Astrocyte (in vitro differentiated cells and primary cell): ENCODE measurements at regions not wholly inside any gene's neighbourhood (a gene's known extent, or its start where the extent isn't known, plus 50 kb on each side); places are given as distances from the start of the nearest gene placed in this dataset.

Source experiments
- DNase-seq: peaks from one replicate; pipeline ENCODE4 v3.0.0-alpha.2; 2010; ENCODE audit warnings: low read depth
- FAIRE-seq: peaks from 2 replicates; lab custom pipeline; 2011; peaks lifted over from hg19 to GRCh38; lab: Jason Lieb, UNC
- H2AFZ ChIP-seq: 2 replicates; pipeline ENCODE4 v1.6.0; 2012; ENCODE audit warnings: low read depth, low read length, inconsistent platforms
- H3K27ac ChIP-seq: 2 replicates; pipeline ENCODE4 v1.5.1; 2011; ENCODE audit warnings: low read depth, low read length, inconsistent platforms
- H3K27me3 ChIP-seq: 2 replicates; pipeline ENCODE4 v1.6.0; 2011; ENCODE audit warnings: low read length, inconsistent platforms; ENCODE audit not compliant: insufficient read depth
- H3K36me3 ChIP-seq: 2 replicates; pipeline ENCODE4 v1.5.1; 2011; ENCODE audit warnings: low read length, inconsistent platforms; ENCODE audit not compliant: insufficient read depth
- H3K4me1 ChIP-seq: 2 replicates; pipeline ENCODE4 v1.5.1; 2011; ENCODE audit warnings: low read length, inconsistent platforms; ENCODE audit not compliant: insufficient read depth
- H3K4me2 ChIP-seq: 2 replicates; pipeline ENCODE4 v1.6.0; 2012; ENCODE audit warnings: low read length, inconsistent platforms
- H3K4me3 ChIP-seq: 2 replicates; pipeline ENCODE4 v1.5.1; 2011; ENCODE audit warnings: low read depth, mild to moderate bottlenecking, low read length, inconsistent platforms; ENCODE audit not compliant: insufficient read depth
- H3K79me2 ChIP-seq: 2 replicates; pipeline ENCODE4 v1.6.0; 2012; ENCODE audit warnings: mild to moderate bottlenecking, low read length, inconsistent platforms; ENCODE audit not compliant: insufficient read depth
- H3K9ac ChIP-seq: 2 replicates; pipeline ENCODE4 v1.6.0; 2012; ENCODE audit warnings: mild to moderate bottlenecking, low read length, inconsistent platforms
- H3K9me3 ChIP-seq: 2 replicates; pipeline ENCODE4 v1.5.1; 2012; ENCODE audit warnings: low read depth, mild to moderate bottlenecking, low read length, inconsistent platforms; ENCODE audit not compliant: insufficient read depth
- H4K20me1 ChIP-seq: 2 replicates; pipeline ENCODE4 v1.6.0; 2012; ENCODE audit warnings: low read length, inconsistent platforms; ENCODE audit not compliant: insufficient read depth
- H3K27ac Mint-ChIP-seq: one replicate; pipeline ENCODE4 v1.8.0; 2021; ENCODE audit warnings: mild to moderate bottlenecking, mixed read lengths; ENCODE audit not compliant: unreplicated experiment
- H3K27me3 Mint-ChIP-seq: one replicate; pipeline ENCODE4 v1.8.0; 2021; ENCODE audit warnings: low read depth, mixed read lengths; ENCODE audit not compliant: unreplicated experiment
- H3K36me3 Mint-ChIP-seq: one replicate; pipeline ENCODE4 v1.8.0; 2021; ENCODE audit warnings: low read depth, mixed read lengths; ENCODE audit not compliant: unreplicated experiment
- H3K4me1 Mint-ChIP-seq: one replicate; pipeline ENCODE4 v1.8.0; 2021; ENCODE audit warnings: low read depth, mixed read lengths; ENCODE audit not compliant: unreplicated experiment
- H3K4me3 Mint-ChIP-seq: one replicate; pipeline ENCODE4 v1.8.0; 2021; ENCODE audit warnings: mild to moderate bottlenecking, moderate library complexity, mixed read lengths; ENCODE audit not compliant: unreplicated experiment
- H3K9me3 Mint-ChIP-seq: one replicate; pipeline ENCODE4 v1.8.0; 2021; ENCODE audit warnings: mild to moderate bottlenecking, mixed read lengths; ENCODE audit not compliant: unreplicated experiment
- EZH2 ChIP-seq: IDR thresholded peaks from 2 replicates; pipeline ENCODE4 v1.6.1; 2012; ENCODE audit warnings: mild to moderate bottlenecking, low read length, inconsistent platforms; ENCODE audit not compliant: insufficient read depth
- TF ChIP-seq, protein P1 (sequence below): IDR thresholded peaks from 2 replicates; pipeline ENCODE4 v1.5.1; 2011; ENCODE audit warnings: low read depth, mild to moderate bottlenecking, inconsistent platforms, low read length, moderate library complexity; ENCODE audit not compliant: insufficient read depth

DNA sequence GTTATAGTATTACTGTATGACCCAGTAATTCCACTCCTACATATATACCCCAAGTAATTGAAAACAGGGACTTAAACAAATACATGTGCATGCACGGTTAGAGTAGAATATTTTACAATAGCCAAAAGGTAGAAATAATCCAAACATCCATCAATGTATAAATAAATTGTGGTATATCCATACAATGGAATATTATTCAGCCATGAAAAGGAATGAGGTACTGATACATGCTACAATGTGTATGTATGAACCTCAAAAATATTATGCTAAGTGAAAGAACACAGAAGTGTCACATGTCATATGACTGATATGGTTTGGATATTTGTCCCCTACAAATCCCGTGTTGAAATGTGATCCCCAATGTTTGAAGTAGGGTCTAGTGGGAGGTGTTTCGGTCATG, 560.8 kb upstream of the LARGE1 start:
- H3K4me1 ChIP-seq, result no peaks in the 10 kb centered on the region
- DNase-seq (no peak), FAIRE-seq (no peak)
- no peaks in the 10 kb centered on the region for H3K79me2 ChIP-seq
- H3K27me3 ChIP-seq, result no peaks in the 10 kb centered on the region
- Mint-ChIP-seq H3K4me1 (no peaks in the 10 kb centered on the region), H3K36me3 (no peaks in the 10 kb centered on the region), H3K27me3 (peaks cover 1% of the 10 kb centered on the region), H3K27ac (no peak overlapping the region), H3K9me3 (peaks cover 7% of the 10 kb centered on the region), H3K4me3 (no peak overlapping the region)
- no peak overlapping the region for H3K27ac ChIP-seq
- H2AFZ ChIP-seq, result no peak overlapping the region
- H3K9me3 ChIP-seq, result peaks cover 7% of the 10 kb centered on the region
- no peaks in the 10 kb centered on the region for H3K36me3 ChIP-seq
- H3K9ac ChIP-seq, result no peak overlapping the region
- TF ChIP-seq EZH2, result no peak
- TF ChIP-seq, protein P1, sequence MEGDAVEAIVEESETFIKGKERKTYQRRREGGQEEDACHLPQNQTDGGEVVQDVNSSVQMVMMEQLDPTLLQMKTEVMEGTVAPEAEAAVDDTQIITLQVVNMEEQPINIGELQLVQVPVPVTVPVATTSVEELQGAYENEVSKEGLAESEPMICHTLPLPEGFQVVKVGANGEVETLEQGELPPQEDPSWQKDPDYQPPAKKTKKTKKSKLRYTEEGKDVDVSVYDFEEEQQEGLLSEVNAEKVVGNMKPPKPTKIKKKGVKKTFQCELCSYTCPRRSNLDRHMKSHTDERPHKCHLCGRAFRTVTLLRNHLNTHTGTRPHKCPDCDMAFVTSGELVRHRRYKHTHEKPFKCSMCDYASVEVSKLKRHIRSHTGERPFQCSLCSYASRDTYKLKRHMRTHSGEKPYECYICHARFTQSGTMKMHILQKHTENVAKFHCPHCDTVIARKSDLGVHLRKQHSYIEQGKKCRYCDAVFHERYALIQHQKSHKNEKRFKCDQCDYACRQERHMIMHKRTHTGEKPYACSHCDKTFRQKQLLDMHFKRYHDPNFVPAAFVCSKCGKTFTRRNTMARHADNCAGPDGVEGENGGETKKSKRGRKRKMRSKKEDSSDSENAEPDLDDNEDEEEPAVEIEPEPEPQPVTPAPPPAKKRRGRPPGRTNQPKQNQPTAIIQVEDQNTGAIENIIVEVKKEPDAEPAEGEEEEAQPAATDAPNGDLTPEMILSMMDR, result no peak
- no peak overlapping the region for H3K4me3 ChIP-seq
- no peaks in the 10 kb centered on the region for H4K20me1 ChIP-seq
- no peak overlapping the region for H3K4me2 ChIP-seq

DNA sequence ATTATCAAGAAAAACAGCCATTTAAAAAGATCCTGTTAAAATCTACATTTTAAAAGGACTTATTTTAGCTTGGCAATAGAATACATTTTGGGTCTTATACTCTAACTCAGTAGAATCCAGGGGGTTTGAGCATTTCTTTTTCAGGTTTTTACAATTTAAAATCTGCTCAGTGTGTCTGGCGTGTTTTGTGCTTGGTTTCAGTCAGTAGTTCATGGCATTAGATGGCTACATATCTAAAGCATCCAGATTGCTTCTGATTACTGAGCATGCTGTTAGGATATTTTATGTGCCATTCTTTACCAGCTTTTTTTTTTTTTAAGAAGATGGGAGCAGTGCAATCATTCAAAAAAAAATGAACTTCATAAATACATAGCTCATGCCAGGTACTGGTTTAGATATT, 566.1 kb upstream of the LARGE1 start:
- no peaks in the 10 kb centered on the region for H3K27me3 ChIP-seq
- Mint-ChIP-seq H3K36me3 (no peaks in the 10 kb centered on the region), H3K27me3 (peaks cover 3% of the 10 kb centered on the region), H3K9me3 (peaks cover 3% of the 10 kb centered on the region), H3K4me3 (no peak overlapping the region), H3K4me1 (no peaks in the 10 kb centered on the region), H3K27ac (no peak overlapping the region)
- H3K4me1 ChIP-seq, result no peaks in the 10 kb centered on the region
- H3K4me2 ChIP-seq, result no peak overlapping the region
- TF ChIP-seq EZH2, result no peak
- TF ChIP-seq, protein P1, result no peak
- DNase-seq, result no peak
- no peaks in the 10 kb centered on the region for H3K36me3 ChIP-seq
- no peak overlapping the region for H3K27ac ChIP-seq
- no peaks in the 10 kb centered on the region for H4K20me1 ChIP-seq
- peaks cover 7% of the 10 kb centered on the region for H3K9me3 ChIP-seq
- H2AFZ ChIP-seq, result no peak overlapping the region
- H3K4me3 ChIP-seq, result no peak overlapping the region
- no peak overlapping the region for H3K9ac ChIP-seq
- FAIRE-seq, result no peak
- no peaks in the 10 kb centered on the region for H3K79me2 ChIP-seq

DNA sequence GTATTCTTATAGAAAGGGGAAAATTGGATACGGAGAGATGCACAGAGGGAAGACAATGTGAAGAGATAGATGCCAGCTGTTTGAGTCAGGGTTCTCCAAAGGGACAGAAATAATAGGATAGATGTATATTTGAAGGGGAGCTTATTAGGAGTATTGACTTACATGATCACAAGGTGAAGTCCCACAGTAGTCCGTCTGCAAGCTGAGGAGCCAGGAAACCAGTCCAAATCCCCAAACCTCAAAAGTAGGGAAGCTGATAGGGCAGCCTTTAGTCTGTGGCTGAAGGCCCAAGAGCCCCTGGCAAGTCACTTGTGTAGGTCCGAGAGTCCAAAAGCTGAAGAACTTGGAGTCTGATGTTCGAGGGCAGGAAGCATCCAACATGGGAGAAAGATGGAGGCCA, 569.6 kb upstream of the LARGE1 start:
- FAIRE-seq, result no peak
- no peak overlapping the region for H3K4me3 Mint-ChIP-seq
- Histone ChIP-seq H3K9me3 (peaks cover 4% of the 10 kb centered on the region), H4K20me1 (no peaks in the 10 kb centered on the region), H3K9ac (no peak overlapping the region), H2AFZ (no peak overlapping the region), H3K4me1 (no peaks in the 10 kb centered on the region), H3K4me2 (no peak overlapping the region), H3K27ac (no peak overlapping the region), H3K4me3 (no peak overlapping the region), H3K27me3 (no peaks in the 10 kb centered on the region), H3K36me3 (no peaks in the 10 kb centered on the region), H3K79me2 (no peaks in the 10 kb centered on the region)
- peaks cover 4% of the 10 kb centered on the region for H3K9me3 Mint-ChIP-seq
- no peaks in the 10 kb centered on the region for H3K4me1 Mint-ChIP-seq
- H3K27me3 Mint-ChIP-seq, result peaks cover 3% of the 10 kb centered on the region
- no peaks in the 10 kb centered on the region for H3K36me3 Mint-ChIP-seq
- DNase-seq, result no peak
- no peak overlapping the region for H3K27ac Mint-ChIP-seq
- no peak for TF ChIP-seq EZH2
- TF ChIP-seq, protein P1, result no peak
